ENCODE measurements at regions not wholly inside any gene's neighbourhood (a gene's known extent, or its start where the extent isn't known, plus 50 kb on each side); places are given as distances from the start of the nearest gene placed in this dataset.

DNA sequence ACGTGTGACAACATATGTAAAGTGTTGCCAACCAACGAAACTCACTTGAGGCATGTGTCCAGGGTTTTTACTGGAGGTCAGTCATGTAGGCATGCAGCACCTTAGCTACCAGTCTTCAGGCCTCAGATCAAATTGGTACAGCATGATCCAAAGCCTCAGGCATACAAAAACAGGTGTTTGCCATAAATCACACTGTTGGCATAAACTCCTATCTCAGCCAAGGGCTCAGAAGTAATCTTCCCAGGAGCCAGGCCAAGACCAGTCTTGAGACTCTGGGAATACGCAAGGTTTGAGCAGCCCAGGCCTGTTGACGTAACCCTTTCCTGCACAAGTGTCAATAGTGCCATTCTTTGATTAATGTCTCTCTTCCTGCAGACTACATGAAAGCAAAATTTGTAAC, 163.5 kb downstream of the PRL start:
- H2AK5ac ChIP-seq (ENCODE audit: low read depth, low read length) = no peak overlapping the region
- dilution Hi-C loops (cut with HindIII; ENCODE audit: low sequenced_read_pairs, unreplicated experiment) = no loop called here
- H2AK9ac ChIP-seq (replicated peaks; ENCODE audit: low read depth, low read length, poor library complexity) = no peak overlapping the region
- no peak overlapping the region for H2BK120ac ChIP-seq (ENCODE audit: low read depth, low read length)
- no peaks in the 10 kb centered on the region for H3K9me1 ChIP-seq (ENCODE audit: insufficient read depth, low read length)
- H3K79me1 ChIP-seq (ENCODE audit: low read depth in 1 of 2, low read length in 2 of 2) = no peaks in the 10 kb centered on the region
- no peak overlapping the region for H4K8ac ChIP-seq (ENCODE audit: low read depth in 2 of 2, low read length in 2 of 2)
- H3K4me1 ChIP-seq (ENCODE audit: control insufficient read depth, insufficient read depth, low read length) = no peaks in the 10 kb centered on the region
- H4K5ac ChIP-seq (ENCODE audit: low read depth, low read length) = no peak overlapping the region
- no TSS peak for BruUV-seq (replicated peaks)
- ChIA-PET POLR2A (ENCODE audit: unreplicated experiment) (no interaction called here), CTCF (no interaction called here)
- H3K9me3 ChIP-seq (ENCODE audit: control insufficient read depth, insufficient read depth, low read length) = no peaks in the 10 kb centered on the region
- H3K36me3 ChIP-seq (ENCODE audit: control insufficient read depth, insufficient read depth, low read length) = no peaks in the 10 kb centered on the region; the same call in 1 of the 2 replicates
- no peak overlapping the region for H3K9ac ChIP-seq (ENCODE audit: low read depth, low read length)
- intact Hi-C loops (cut with micrococcal nuclease) = no loop called here
- no peak overlapping the region for H3K23ac ChIP-seq (ENCODE audit: low read depth, low read length)
- no peak overlapping the region for H3K4me3 ChIP-seq (ENCODE audit: insufficient read depth, low read depth, low read length)
- no peak overlapping the region for H3K4me2 ChIP-seq (ENCODE audit: low read depth, low read length)
- H4K91ac ChIP-seq (ENCODE audit: insufficient read depth, low read depth, low read length) = no peak overlapping the region
- H3K14ac ChIP-seq (replicated peaks; ENCODE audit: low read depth, low read length) = no peak overlapping the region
- H3K27me3 ChIP-seq (ENCODE audit: control insufficient read depth, insufficient read depth, low read length) = no peaks in the 10 kb centered on the region
- no peak overlapping the region for H2BK5ac ChIP-seq (ENCODE audit: low read depth, low read length, poor library complexity, severe bottlenecking)
- no peak overlapping the region for H3K56ac ChIP-seq (ENCODE audit: extremely low read depth, insufficient read depth, low read length)
- no peak overlapping the region for H2AFZ ChIP-seq (replicated peaks; ENCODE audit: low read length, poor library complexity)
- H3K18ac ChIP-seq (ENCODE audit: low read depth, low read length) = no peak overlapping the region
- no peak overlapping the region for H3K4ac ChIP-seq (ENCODE audit: low read depth, low read length)
- in situ Hi-C loops (cut with MboI; ENCODE audit: low sequenced_read_pairs) = loop anchor here (25.0 kb wide), 1 partner anchor 1571 kb away; no protein-coding TSS in a partner anchor
- ATAC-seq (ENCODE audit: low read depth) (no peak), DNase-seq (no peak)
- no peaks in the 10 kb centered on the region for H4K20me1 ChIP-seq (ENCODE audit: insufficient read depth, low read length)
- TF ChIP-seq FOS (IDR thresholded peaks at IDR 0.05; ENCODE audit: low read depth, low read length) (no peak), MAFK (IDR thresholded peaks at IDR 0.05; ENCODE audit: low read depth, low read length) (no peak), CHD1 (IDR thresholded peaks at IDR 0.05; ENCODE audit: low read depth, low read length) (no peak), MXI1 (IDR thresholded peaks at IDR 0.05; ENCODE audit: borderline replicate concordance, low read depth, low read length) (no peak), RCOR1 (IDR thresholded peaks at IDR 0.05; ENCODE audit: insufficient replicate concordance, low read length) (no peak), CTCF (conservative IDR thresholded peaks at IDR 0.05; ENCODE audit: low read depth, low read length) (no peak), RAD21 (IDR thresholded peaks at IDR 0.05; ENCODE audit: low read length) (no peak), POLR2A (IDR thresholded peaks at IDR 0.05; ENCODE audit: low read depth, low read length) (no peak), BHLHE40 (IDR thresholded peaks at IDR 0.05; ENCODE audit: low read depth, low read length) (no peak), ELK1 (IDR thresholded peaks at IDR 0.05; ENCODE audit: borderline replicate concordance, low read depth, low read length) (no peak), USF2 (IDR thresholded peaks at IDR 0.05; ENCODE audit: low read depth, low read length) (no peak), NFE2L2 (IDR thresholded peaks at IDR 0.05; ENCODE audit: low read depth, low read length) (no peak), CEBPB (IDR thresholded peaks at IDR 0.05; ENCODE audit: low read depth, low read length) (no peak), SMC3 (IDR thresholded peaks at IDR 0.05; ENCODE audit: low read depth, low read length) (no peak), RFX5 (IDR thresholded peaks at IDR 0.05; ENCODE audit: low read depth, low read length) (no peak), MAZ (IDR thresholded peaks at IDR 0.05; ENCODE audit: borderline replicate concordance, low read depth, low read length) (no peak)
- H2BK15ac ChIP-seq (ENCODE audit: low read depth, low read length) = no peak overlapping the region
- H2BK20ac ChIP-seq (ENCODE audit: low read depth, low read length) = no peak overlapping the region
- 75% methylated on average over 2 of the region's 4 CpGs; no CpG with 5 or more reads in 1 of the 2 experiments for WGBS, 2 experiments (ENCODE audit: extremely low coverage in 2 of 2, insufficient read length in 1 of 2)
- no peak overlapping the region for H3K27ac ChIP-seq (ENCODE audit: insufficient read depth, low read length)
